Stomach (tissue), 8 donors: ENCODE measurements at regions not wholly inside any gene's neighbourhood (a gene's known extent, or its start where the extent isn't known, plus 50 kb on each side); places are given as distances from the start of the nearest gene placed in this dataset.
"Not testable (repeated sequence)": the region's sequence is repeated elsewhere in the genome, so short reads cannot be mapped to it uniquely, and the experiment has no call there.

Source experiments
- DNase-seq, 2 donors: peaks; one replicate each; pipeline versions ENCODE4 v3.0.0 to v3.0.0-alpha.2; 2013 to 2019
- H3K27ac ChIP-seq, 5 donors: fragments of 200-600 bp in 4 of 5; sonication (generic) in 4 of 5; one replicate each; pipeline ENCODE4 v1.5.1; 2013 to 2019; ENCODE audit warnings: mild to moderate bottlenecking in 1 of 5, moderate library complexity in 1 of 5
- H3K27me3 ChIP-seq, 3 donors: fragments of 200-600 bp; sonication (generic); one replicate each; pipeline ENCODE4 v1.5.1; 2017 to 2019; ENCODE audit warnings: mixed run types in 1 of 3
- H3K36me3 ChIP-seq, 4 donors: fragments of 200-600 bp; sonication (generic); 1 replicate in 3 of 4; 2 replicates in 1 of 4; pipeline ENCODE4 v1.5.1; 2016 to 2019
- H3K4me1 ChIP-seq, 4 donors: fragments of 200-600 bp; sonication (generic); one replicate each; pipeline ENCODE4 v1.5.1; 2016 to 2019
- H3K4me3 ChIP-seq, 4 donors: fragments of 200-600 bp; sonication (generic) in 3 of 4; one replicate each; pipeline ENCODE4 v1.5.1; 2016 to 2019; ENCODE audit warnings: mild to moderate bottlenecking in 1 of 4
- H3K9me3 ChIP-seq, 4 donors: fragments of 200-600 bp; sonication (generic); one replicate each; pipeline ENCODE4 v1.5.1; 2016 to 2019
- CTCF ChIP-seq, 7 experiments: fragments of 450-650 bp in 4 of 7; fragments of 200-600 bp in 3 of 7; sonication (generic) in 3 of 7; IDR thresholded peaks; one replicate each; pipeline ENCODE4 v1.5.1; 2016 to 2019; ENCODE audit warnings: antibody characterized with exemption in 7 of 7, control low read depth in 2 of 7, mild to moderate bottlenecking in 1 of 7
- EP300 ChIP-seq: sonication (generic); formaldehyde crosslinking; IDR thresholded peaks from one replicate; pipeline ENCODE4 v1.6.1; 2017; ENCODE audit warnings: antibody characterized with exemption
- POLR2A ChIP-seq, 4 donors: fragments of 450-650 bp; IDR thresholded peaks; one replicate each; pipeline ENCODE4 v1.6.1; 2016; ENCODE audit warnings: antibody characterized with exemption in 4 of 4, control low read depth in 2 of 4, mild to moderate bottlenecking in 1 of 4, moderate library complexity in 1 of 4
- POLR2AphosphoS5 ChIP-seq, 3 donors: sonication (generic); formaldehyde crosslinking; IDR thresholded peaks; one replicate each; pipeline ENCODE4 v1.6.1; 2016; ENCODE audit warnings: antibody characterized with exemption in 3 of 3
- WGBS, 5 donors: extraction: QIAGEN DNeasy Blood & Tissue Kit in 3 of 5; methylation state at CpG; one replicate each; pipeline versions ENCODE4 v1.1.5 to v1.1.7; 2013 to 2018; 5-methylcytosine and 5-hydroxymethylcytosine counted together
- intact Hi-C: fragments of 100-400 bp; cut with DNase I; formaldehyde crosslinking; loops from one replicate; pipeline ENCODE4 v1.15.1; 2023; ENCODE audit warnings: low total_unique reads
- donor health status: healthy with polysubstance abuse.
- donor health status: Bipolar disorder and iron deficiency.
- donor health status: healthy.

- intact Hi-C loops = no loop called here
Observed at GRCh38 chr3:137588871-137589270, 175.2 kb upstream of the SOX14 start.

GRCh38 chr3:137595415-137595814 lies 168.7 kb upstream of the SOX14 start:
- DNase-seq, intact Hi-C loops, H3K4me1 ChIP-seq, H3K27ac ChIP-seq, H3K36me3 ChIP-seq, H3K27me3 ChIP-seq, H3K9me3 ChIP-seq, H3K4me3 ChIP-seq: not testable (repeated sequence)
- 66 to 84% (median 77%) methylated on average over 3 to 4 of the region's 4 CpGs for WGBS, 5 donors

More at GRCh38 chr3:137588871-137589270, 175.2 kb upstream of the SOX14 start:
- Histone ChIP-seq H3K9me3 (peaks cover 0 to 4% (median 0%) of the 10 kb centered on the region in 4 donors), H3K4me3 (no peak overlapping the region), H3K27ac (no peak overlapping the region), H3K4me1 (no peaks in the 10 kb centered on the region), H3K36me3 (no peaks in the 10 kb centered on the region), H3K27me3 (no peaks in the 10 kb centered on the region)
- TF ChIP-seq EP300 = no peak
- no peak for TF ChIP-seq POLR2AphosphoS5 (IDR thresholded peaks at IDR 0.05)
- TF ChIP-seq CTCF (IDR thresholded peaks at IDR 0.05) = no peak
- no peak for TF ChIP-seq POLR2A (IDR thresholded peaks at IDR 0.05)
- no peak for DNase-seq
- WGBS, 5 donors = 76 to 79% (median 77%) methylated on average over 6 of the region's 6 CpGs

GRCh38 chr3:137610723-137611122 lies 153.4 kb upstream of the SOX14 start:
- WGBS, 5 donors = 63 to 68% (median 65%) methylated on average over 3 of the region's 3 CpGs
- H3K9me3 ChIP-seq = no peaks in the 10 kb centered on the region
- H3K4me1 ChIP-seq = no peaks in the 10 kb centered on the region
- no peak for DNase-seq
- intact Hi-C loops = no loop called here
- TF ChIP-seq CTCF (IDR thresholded peaks at IDR 0.05) (no peak), EP300 (no peak), POLR2A (IDR thresholded peaks at IDR 0.05) (no peak), POLR2AphosphoS5 (IDR thresholded peaks at IDR 0.05) (no peak)
- H3K36me3 ChIP-seq = no peaks in the 10 kb centered on the region
- H3K27me3 ChIP-seq = no peaks in the 10 kb centered on the region
- no peak overlapping the region for H3K4me3 ChIP-seq
- H3K27ac ChIP-seq = no peak overlapping the region

DNA sequence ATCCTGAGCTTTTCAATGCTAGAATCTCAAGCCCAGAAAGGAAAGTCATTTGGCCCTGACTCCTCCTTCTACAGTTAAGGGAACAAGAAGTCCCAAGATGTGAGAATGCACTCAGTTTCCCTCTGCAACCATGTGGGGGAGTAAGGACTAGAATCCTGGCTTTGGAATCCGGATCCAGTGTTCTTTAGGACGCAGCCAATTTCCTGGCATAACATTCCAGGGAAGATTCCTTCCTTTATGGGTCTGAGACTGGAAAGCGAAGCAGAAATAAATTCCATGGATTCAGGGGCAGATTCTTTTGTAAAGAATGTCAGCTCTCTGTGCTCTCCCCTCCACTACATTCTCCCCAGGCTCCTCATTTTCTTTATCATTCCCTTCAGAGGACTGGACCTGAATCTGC lies 151.8 kb upstream of the SOX14 start:
- H3K36me3 ChIP-seq = no peaks in the 10 kb centered on the region
- intact Hi-C loops = no loop called here
- H3K27me3 ChIP-seq = no peaks in the 10 kb centered on the region
- H3K4me3 ChIP-seq = no peak overlapping the region
- DNase-seq = no peak
- H3K27ac ChIP-seq = no peak overlapping the region
- H3K4me1 ChIP-seq = no peaks in the 10 kb centered on the region
- TF ChIP-seq CTCF (IDR thresholded peaks at IDR 0.05) (no peak), POLR2AphosphoS5 (IDR thresholded peaks at IDR 0.05) (no peak), EP300 (no peak), POLR2A (IDR thresholded peaks at IDR 0.05) (no peak)
- WGBS, 5 donors = 19 to 30% (median 24%) methylated on average over 3 of the region's 3 CpGs
- H3K9me3 ChIP-seq = no peaks in the 10 kb centered on the region

DNA sequence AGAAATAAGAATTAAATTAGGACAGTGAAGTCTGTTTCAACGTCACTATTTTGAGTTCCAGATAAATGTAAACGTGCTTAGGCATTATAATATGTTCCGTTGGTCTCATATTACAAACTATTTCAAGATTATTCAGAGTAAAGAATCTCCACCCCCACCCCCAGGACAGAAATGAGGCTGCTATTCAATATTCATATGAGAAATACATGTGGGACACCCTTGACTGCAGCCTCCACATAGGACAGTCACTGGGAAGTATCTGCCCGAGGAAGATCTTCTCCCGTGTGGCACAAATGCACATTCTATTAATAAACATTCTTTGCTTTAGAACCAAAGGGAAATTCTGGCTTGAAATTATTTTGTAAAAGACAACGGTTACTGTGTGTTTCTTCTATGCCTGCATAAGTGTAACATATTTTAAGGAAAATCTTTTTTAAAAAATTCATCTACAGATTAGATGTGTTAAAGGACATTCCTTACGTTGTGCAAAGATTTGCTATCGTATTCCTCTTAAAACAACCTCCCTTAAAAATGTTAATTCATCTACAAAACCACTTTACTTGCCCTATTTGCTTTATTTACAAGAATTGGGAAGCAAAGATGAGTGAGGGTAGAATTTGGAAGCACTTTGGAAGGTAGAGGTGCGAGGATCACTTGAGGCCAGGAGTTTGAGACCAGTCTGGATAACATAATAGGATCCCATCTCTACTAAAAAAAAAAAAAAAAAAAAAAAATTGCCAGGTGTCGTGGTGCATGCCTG lies 148.3 kb upstream of the SOX14 start:
- Histone ChIP-seq H3K27ac (no peak overlapping the region), H3K4me1 (no peaks in the 10 kb centered on the region), H3K36me3 (no peaks in the 10 kb centered on the region), H3K4me3 (no peak overlapping the region), H3K9me3 (no peaks in the 10 kb centered on the region), H3K27me3 (no peaks in the 10 kb centered on the region)
- intact Hi-C loops = no loop called here
- 58 to 66% (median 66%) methylated on average over 10 of the region's 10 CpGs for WGBS, 5 donors
- no peak for TF ChIP-seq CTCF (IDR thresholded peaks at IDR 0.05)
- no peak for TF ChIP-seq POLR2A (IDR thresholded peaks at IDR 0.05)
- no peak for TF ChIP-seq EP300
- no peak for TF ChIP-seq POLR2AphosphoS5 (IDR thresholded peaks at IDR 0.05)
- DNase-seq = no peak
